HepG2 (cell line): ENCODE measurements at regions not wholly inside any gene's neighbourhood (a gene's known extent, or its start where the extent isn't known, plus 50 kb on each side); places are given as distances from the start of the nearest gene placed in this dataset.

Source experiments
- ATAC-seq: fragments of 200-7000 bp; cut with Tn5 transposase; 3 replicates; pipeline ENCODE4 v1.9.1; 2020; ENCODE audit warnings: mild to moderate bottlenecking, moderate library complexity
- BruUV-seq: library from RNA; stranded (reverse); fragments of 400-500 nt; replicated peaks from 2 replicates; lab custom pipeline; 2021; lab: Mats Ljungman, UMichigan
- CTCF ChIA-PET: fragments of 300-600 bp; formaldehyde crosslinking; extraction: SDS; loops from one replicate; lab custom pipeline; 2021; ENCODE audit warnings: low total read pairs, inconsistent platforms, low intra/inter-chr PET ratio; lab: Yijun Ruan, JAX
- POLR2A ChIA-PET: fragments of 350-600 bp; sonication (Branson Sonifier 250); formaldehyde crosslinking; loops from one replicate; lab custom pipeline; 2020; ENCODE audit warnings: antibody characterized with exemption, inconsistent platforms; lab: Yijun Ruan, JAX
- DNase-seq: peaks from one replicate; pipeline ENCODE4 v3.0.0-alpha.2; 2015; ENCODE audit warnings: low spot score
- FAIRE-seq: peaks from 3 replicates; lab custom pipeline; 2011; peaks lifted over from hg19 to GRCh38; lab: Jason Lieb, UNC
- H2AFZ ChIP-seq: one replicate; pipeline ENCODE4 v1.6.1; 2011; ENCODE audit warnings: low read length, inconsistent platforms
- H3K27ac ChIP-seq: fragments of 300-600 bp; 3 replicates; pipeline ENCODE4 v1.8.0; 2011; ENCODE audit warnings: mixed run types, mild to moderate bottlenecking, mixed read lengths, low read length, inconsistent platforms; ENCODE audit not compliant: insufficient read depth; ENCODE audit errors: extremely low read length
- H3K27me3 ChIP-seq, 2 experiments: fragments of 200-600 bp in 1 of 2; 2 replicates in 1 of 2; 3 replicates in 1 of 2; pipeline versions ENCODE4 v1.6.0 to v1.8.0; 2011; ENCODE audit warnings: low read length in 2 of 2, mild to moderate bottlenecking in 2 of 2, moderate library complexity in 2 of 2, inconsistent platforms in 1 of 2; ENCODE audit not compliant: insufficient read depth in 2 of 2, control insufficient read depth in 1 of 2
- H3K36me3 ChIP-seq, 2 experiments: fragments of 200-600 bp in 1 of 2; replicated peaks in 1 of 2; 2 replicates in 1 of 2; 3 replicates in 1 of 2; pipeline versions ENCODE4 v1.5.1 to v1.8.0; 2011; ENCODE audit warnings: low read length in 2 of 2, inconsistent platforms in 1 of 2; ENCODE audit not compliant: insufficient read depth in 2 of 2, control insufficient read depth in 1 of 2
- H3K4me1 ChIP-seq: 2 replicates; pipeline ENCODE4 v1.5.1; 2012; ENCODE audit warnings: low read length, inconsistent platforms; ENCODE audit not compliant: insufficient read depth
- H3K4me2 ChIP-seq: 2 replicates; pipeline ENCODE4 v1.6.0; 2011; ENCODE audit warnings: low read depth, low read length, inconsistent platforms
- H3K4me3 ChIP-seq, 3 experiments: fragments of 200-600 bp in 1 of 3; sonication (generic), shearing (Covaris generic) in 1 of 3; replicated peaks in 1 of 3; 2 replicates each; pipeline ENCODE4 v1.5.1; 2011 to 2016; ENCODE audit warnings: low read length in 3 of 3, inconsistent platforms in 2 of 3, low read depth in 2 of 3, mild to moderate bottlenecking in 2 of 3, control low read depth in 1 of 3, mixed read lengths in 1 of 3; ENCODE audit not compliant: insufficient read depth in 1 of 3
- H3K79me2 ChIP-seq: one replicate; pipeline ENCODE4 v1.6.1; 2011; ENCODE audit warnings: low read length, inconsistent platforms; ENCODE audit not compliant: insufficient read depth
- H3K9ac ChIP-seq: 2 replicates; pipeline ENCODE4 v1.6.0; 2011; ENCODE audit warnings: mild to moderate bottlenecking, low read depth, low read length, inconsistent platforms; ENCODE audit not compliant: insufficient read depth
- H3K9me3 ChIP-seq: 2 replicates; pipeline ENCODE4 v1.5.1; 2012; ENCODE audit warnings: mild to moderate bottlenecking, low read length
- H4K20me1 ChIP-seq: 2 replicates; pipeline ENCODE4 v1.6.0; 2011; ENCODE audit warnings: inconsistent platforms, mild to moderate bottlenecking, low read length, moderate library complexity; ENCODE audit not compliant: insufficient read depth
- CBX1 ChIP-seq: IDR thresholded peaks from one replicate; pipeline ENCODE4 v1.6.1; 2016; ENCODE audit warnings: antibody characterized with exemption, low read depth
- HNRNPK ChIP-seq: fragments of 200-400 bp; formaldehyde crosslinking; IDR thresholded peaks from 2 replicates; pipeline ENCODE4 v1.6.1; 2018; ENCODE audit warnings: low read length, low read depth, moderate library complexity, mild to moderate bottlenecking; ENCODE audit not compliant: poor library complexity, severe bottlenecking
- KLF11 ChIP-seq: IDR thresholded peaks from 2 replicates; pipeline ENCODE4 v1.6.1; 2016; ENCODE audit warnings: missing compliant biosample characterization
- NFE2L2 ChIP-seq: fragments of 150-350 bp; IDR thresholded peaks from 2 replicates; pipeline ENCODE4 v1.6.1; 2014; ENCODE audit warnings: low read length
- NFYB ChIP-seq: sonication (generic); formaldehyde crosslinking; IDR thresholded peaks from 2 replicates; pipeline ENCODE4 v1.4.0; 2020; ENCODE audit warnings: missing genetic modification reagents
- NR2F1 ChIP-seq, 2 experiments: fragments of 450-650 bp in 1 of 2; formaldehyde crosslinking in 1 of 2; IDR thresholded peaks; 2 replicates each; pipeline versions ENCODE4 v1.5.0 to v1.6.1; 2016 to 2020; ENCODE audit warnings: mild to moderate bottlenecking in 1 of 2, missing compliant biosample characterization in 1 of 2, missing genetic modification reagents in 1 of 2, moderate library complexity in 1 of 2
- RAD21 ChIP-seq: fragments of 450-650 bp; formaldehyde crosslinking; IDR thresholded peaks from 2 replicates; pipeline ENCODE4 v1.5.0; 2020; ENCODE audit warnings: mild to moderate bottlenecking
- TERF1 ChIP-seq: sonication (generic); formaldehyde crosslinking; IDR thresholded peaks from 2 replicates; pipeline ENCODE4 v1.8.0; 2022; ENCODE audit warnings: mild to moderate bottlenecking, missing genetic modification reagents, moderate library complexity
- THAP7 ChIP-seq: sonication (generic); formaldehyde crosslinking; IDR thresholded peaks from 2 replicates; pipeline ENCODE4 v1.8.1; 2023; ENCODE audit warnings: mild to moderate bottlenecking, missing genetic modification reagents
- U2AF1 ChIP-seq: fragments of 200-400 bp; formaldehyde crosslinking; optimal IDR thresholded peaks from 2 replicates; pipeline ENCODE3; 2017; ENCODE audit warnings: mild to moderate bottlenecking, low read depth, low read length
- ZFP82 ChIP-seq: sonication (generic); formaldehyde crosslinking; IDR thresholded peaks from 2 replicates; pipeline ENCODE4 v1.5.1; 2020; ENCODE audit warnings: mild to moderate bottlenecking, missing genetic modification reagents, borderline replicate concordance
- ZNF33B ChIP-seq: sonication (generic); formaldehyde crosslinking; IDR thresholded peaks from 2 replicates; pipeline ENCODE4 v1.5.1; 2020; ENCODE audit warnings: mild to moderate bottlenecking, missing genetic modification reagents
- ZNF572 ChIP-seq: sonication (generic); formaldehyde crosslinking; IDR thresholded peaks from 2 replicates; pipeline ENCODE4 v1.5.1; 2020; ENCODE audit warnings: mild to moderate bottlenecking, missing genetic modification reagents
- ZNF850 ChIP-seq: sonication (generic); formaldehyde crosslinking; conservative IDR thresholded peaks from 2 replicates; pipeline ENCODE4 v1.9.0; 2021; ENCODE audit warnings: mild to moderate bottlenecking, missing genetic modification reagents
- ZSCAN31 ChIP-seq: sonication (generic); formaldehyde crosslinking; IDR thresholded peaks from 2 replicates; pipeline ENCODE4 v1.5.0; 2020; ENCODE audit warnings: low read depth, mild to moderate bottlenecking, missing genetic modification reagents
- WGBS: methylation state at CpG from one replicate; pipeline ENCODE4 v1.1.6; 2017; ENCODE audit warnings: low lambda C conversion rate; 5-methylcytosine and 5-hydroxymethylcytosine counted together
- in situ Hi-C: cut with HindIII; loops from 2 replicates; pipeline ENCODE4 v1.10.0; 2017; ENCODE audit warnings: low pct_unique_long_range_greater_than_20kb; ENCODE audit not compliant: extremely low pct_ligation_motif_present
- intact Hi-C: fragments of 100-400 bp; cut with micrococcal nuclease; formaldehyde crosslinking; loops from one replicate; pipeline ENCODE4 v1.10.0; 2022; ENCODE audit not compliant: unreplicated experiment
- TF ChIP-seq, protein P1 (sequence below): sonication (generic); formaldehyde crosslinking; IDR thresholded peaks from one replicate; pipeline ENCODE4 v1.5.1; 2020; ENCODE audit warnings: mild to moderate bottlenecking, missing genetic modification reagents; ENCODE audit errors: not compliant biosample characterization

DNA sequence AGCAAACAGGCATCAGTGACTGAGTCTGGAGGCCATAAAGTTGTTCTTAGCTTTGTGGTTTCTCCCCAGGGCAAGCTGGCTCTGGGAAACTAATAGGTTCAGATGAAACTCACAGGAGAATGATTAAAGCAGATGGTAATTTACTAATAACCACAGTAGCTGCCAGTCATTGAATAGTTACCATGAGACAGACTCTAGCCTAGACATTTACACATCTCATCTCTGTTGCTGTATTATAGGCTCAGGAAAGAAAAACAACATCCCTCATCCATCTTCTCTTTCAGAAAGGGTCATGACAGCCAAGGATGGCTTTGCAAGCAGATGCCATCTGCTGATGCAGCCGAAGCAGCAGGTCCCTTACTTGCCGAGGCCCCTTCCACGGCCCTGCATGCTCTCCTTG, 314.0 kb upstream of the ID2 start (continued):
- TF ChIP-seq, protein P1, sequence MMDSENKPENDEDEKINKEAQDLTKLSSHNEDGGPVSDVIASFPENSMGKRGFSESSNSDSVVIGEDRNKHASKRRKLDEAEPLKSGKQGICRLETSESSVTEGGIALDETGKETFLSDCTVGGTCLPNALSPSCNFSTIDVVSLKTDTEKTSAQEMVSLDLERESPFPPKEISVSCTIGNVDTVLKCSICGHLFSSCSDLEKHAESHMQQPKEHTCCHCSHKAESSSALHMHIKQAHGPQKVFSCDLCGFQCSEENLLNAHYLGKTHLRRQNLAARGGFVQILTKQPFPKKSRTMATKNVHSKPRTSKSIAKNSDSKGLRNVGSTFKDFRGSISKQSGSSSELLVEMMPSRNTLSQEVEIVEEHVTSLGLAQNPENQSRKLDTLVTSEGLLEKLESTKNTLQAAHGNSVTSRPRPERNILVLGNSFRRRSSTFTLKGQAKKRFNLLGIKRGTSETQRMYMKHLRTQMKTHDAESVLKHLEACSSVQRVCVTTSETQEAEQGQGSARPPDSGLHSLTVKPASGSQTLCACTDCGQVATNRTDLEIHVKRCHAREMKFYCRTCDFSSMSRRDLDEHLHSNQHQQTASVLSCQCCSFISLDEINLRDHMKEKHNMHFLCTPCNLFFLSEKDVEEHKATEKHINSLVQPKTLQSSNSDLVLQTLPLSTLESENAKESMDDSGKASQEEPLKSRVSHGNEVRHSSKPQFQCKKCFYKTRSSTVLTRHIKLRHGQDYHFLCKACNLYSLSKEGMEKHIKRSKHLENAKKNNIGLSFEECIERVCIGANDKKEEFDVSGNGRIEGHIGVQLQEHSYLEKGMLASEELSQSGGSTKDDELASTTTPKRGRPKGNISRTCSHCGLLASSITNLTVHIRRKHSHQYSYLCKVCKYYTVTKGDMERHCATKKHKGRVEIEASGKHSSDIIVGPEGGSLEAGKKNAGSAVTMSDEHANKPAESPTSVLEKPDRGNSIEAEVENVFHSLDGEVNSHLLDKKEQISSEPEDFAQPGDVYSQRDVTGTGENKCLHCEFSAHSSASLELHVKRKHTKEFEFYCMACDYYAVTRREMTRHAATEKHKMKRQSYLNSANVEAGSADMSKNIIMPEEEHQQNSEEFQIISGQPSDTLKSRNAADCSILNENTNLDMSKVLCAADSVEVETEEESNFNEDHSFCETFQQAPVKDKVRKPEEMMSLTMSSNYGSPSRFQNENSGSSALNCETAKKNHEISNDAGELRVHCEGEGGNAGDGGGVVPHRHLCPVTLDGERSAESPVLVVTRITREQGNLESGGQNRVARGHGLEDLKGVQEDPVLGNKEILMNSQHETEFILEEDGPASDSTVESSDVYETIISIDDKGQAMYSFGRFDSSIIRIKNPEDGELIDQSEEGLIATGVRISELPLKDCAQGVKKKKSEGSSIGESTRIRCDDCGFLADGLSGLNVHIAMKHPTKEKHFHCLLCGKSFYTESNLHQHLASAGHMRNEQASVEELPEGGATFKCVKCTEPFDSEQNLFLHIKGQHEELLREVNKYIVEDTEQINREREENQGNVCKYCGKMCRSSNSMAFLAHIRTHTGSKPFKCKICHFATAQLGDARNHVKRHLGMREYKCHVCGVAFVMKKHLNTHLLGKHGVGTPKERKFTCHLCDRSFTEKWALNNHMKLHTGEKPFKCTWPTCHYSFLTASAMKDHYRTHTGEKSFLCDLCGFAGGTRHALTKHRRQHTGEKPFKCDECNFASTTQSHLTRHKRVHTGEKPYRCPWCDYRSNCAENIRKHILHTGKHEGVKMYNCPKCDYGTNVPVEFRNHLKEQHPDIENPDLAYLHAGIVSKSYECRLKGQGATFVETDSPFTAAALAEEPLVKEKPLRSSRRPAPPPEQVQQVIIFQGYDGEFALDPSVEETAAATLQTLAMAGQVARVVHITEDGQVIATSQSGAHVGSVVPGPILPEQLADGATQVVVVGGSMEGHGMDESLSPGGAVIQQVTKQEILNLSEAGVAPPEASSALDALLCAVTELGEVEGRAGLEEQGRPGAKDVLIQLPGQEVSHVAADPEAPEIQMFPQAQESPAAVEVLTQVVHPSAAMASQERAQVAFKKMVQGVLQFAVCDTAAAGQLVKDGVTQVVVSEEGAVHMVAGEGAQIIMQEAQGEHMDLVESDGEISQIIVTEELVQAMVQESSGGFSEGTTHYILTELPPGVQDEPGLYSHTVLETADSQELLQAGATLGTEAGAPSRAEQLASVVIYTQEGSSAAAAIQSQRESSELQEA (CRISPR knock-in tag): no peak
- TF ChIP-seq ZSCAN31 (CRISPR knock-in tag) (no peak), ZFP82 (no peak), ZNF572 (no peak)

DNA sequence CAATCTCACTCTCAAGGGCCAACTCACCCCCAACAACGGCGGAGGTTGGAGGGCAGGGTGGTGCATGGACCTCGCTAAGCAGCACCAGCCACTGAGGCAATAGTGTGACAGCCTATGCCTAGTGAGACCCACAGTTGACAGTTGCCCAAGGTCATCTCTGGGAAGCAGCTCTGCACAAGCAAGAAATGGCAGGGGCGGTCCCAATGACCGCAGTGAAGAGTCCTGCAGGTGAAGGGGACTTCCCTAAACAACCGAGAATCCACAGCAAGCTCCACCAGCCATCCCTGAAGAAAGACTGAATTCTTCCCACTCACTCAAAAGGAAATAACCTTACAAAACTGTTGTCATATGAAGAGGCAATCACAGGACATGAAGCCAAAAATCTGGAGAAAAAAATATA, 313.4 kb upstream of the ID2 start:
- H3K9me3 ChIP-seq: peaks cover 9% of the 10 kb centered on the region
- POLR2A ChIA-PET: no interaction called here
- DNase-seq (no peak), FAIRE-seq (no peak), ATAC-seq (no peak)
- H3K27ac ChIP-seq: no peak overlapping the region
- H2AFZ ChIP-seq: no peak overlapping the region
- BruUV-seq: no TSS peak
- H3K4me2 ChIP-seq: no peak overlapping the region
- H4K20me1 ChIP-seq: no peaks in the 10 kb centered on the region
- in situ Hi-C loops: no loop called here
- H3K4me3 ChIP-seq: no peak overlapping the region
- H3K4me1 ChIP-seq: peaks cover 23% of the 10 kb centered on the region
- intact Hi-C loops: no loop called here
- 75% methylated on average over 6 of the region's 6 CpGs for WGBS
- CTCF ChIA-PET: no interaction called here
- no peak overlapping the region for H3K9ac ChIP-seq
- H3K36me3 ChIP-seq: no peaks in the 10 kb centered on the region
- H3K27me3 ChIP-seq: peaks cover 0 to 7% of the 10 kb centered on the region in 2 experiments; a peak in 1 of 5 replicates
- no peaks in the 10 kb centered on the region for H3K79me2 ChIP-seq
- TF ChIP-seq KLF11 (CRISPR knock-in tag) (no peak), HNRNPK (no peak), NFE2L2 (no peak), TERF1 (CRISPR knock-in tag) (no peak), THAP7 (CRISPR knock-in tag) (no peak), RAD21 (CRISPR knock-in tag) (no peak), CBX1 (no peak), ZNF33B (CRISPR knock-in tag) (no peak), NFYB (CRISPR knock-in tag) (no peak), NR2F1 (CRISPR knock-in tag; IDR thresholded peaks at IDR 0.05) (no peak), ZNF850 (CRISPR knock-in tag) (no peak), U2AF1 (no peak)
